ENCODE measurements at regions not wholly inside any gene's neighbourhood (a gene's known extent, or its start where the extent isn't known, plus 50 kb on each side); places are given as distances from the start of the nearest gene placed in this dataset.

- TF ChIP-seq CTCF (IDR thresholded peaks at IDR 0.05; ENCODE audit: low read depth, low read length), result no peak
- no peak for TF ChIP-seq POLR2A (IDR thresholded peaks at IDR 0.05; ENCODE audit: extremely low read depth, insufficient read length)
- no peak for TF ChIP-seq MYC (IDR thresholded peaks at IDR 0.05; ENCODE audit: low read depth, low read length)
- TF ChIP-seq MAX (IDR thresholded peaks at IDR 0.05; ENCODE audit: low read depth, low read length), result no peak
These were observed 77.5 kb upstream of the HK2 start for GRCh38 chr2:74756356-74756890.

Measured in NB4 (cell line).